Heart left ventricle (tissue), 16 donors: ENCODE measurements at regions not wholly inside any gene's neighbourhood (a gene's known extent, or its start where the extent isn't known, plus 50 kb on each side); places are given as distances from the start of the nearest gene placed in this dataset.
"Not testable (repeated sequence)": the region's sequence is repeated elsewhere in the genome, so short reads cannot be mapped to it uniquely, and the experiment has no call there.

Experiments used
- ATAC-seq, 4 donors: fragments of 200-7000 bp; cut with Tn5 transposase; one replicate each; pipeline ENCODE4 v1.9.1; 2020 to 2022; ENCODE audit warnings: moderate library complexity in 4 of 4, mild to moderate bottlenecking in 3 of 4, moderate number of reproducible peaks in 1 of 4
- DNase-seq, 5 donors: peaks; one replicate each; pipeline ENCODE4 v3.0.0-alpha.2; 2020
- H3K27ac ChIP-seq, 12 donors: fragments of 200-600 bp; sonication (generic) in 4 of 12; one replicate each; pipeline versions ENCODE4 v1.5.0 to v1.8.0; 2016 to 2022; ENCODE audit warnings: mild to moderate bottlenecking in 2 of 12
- H3K27me3 ChIP-seq, 9 donors: fragments of 200-600 bp; sonication (generic) in 2 of 9; one replicate each; pipeline versions ENCODE4 v1.5.1 to v1.8.0; 2016 to 2022; ENCODE audit warnings: mild to moderate bottlenecking in 3 of 9
- H3K36me3 ChIP-seq, 9 donors: fragments of 200-600 bp; sonication (generic) in 2 of 9; one replicate each; pipeline versions ENCODE4 v1.5.0 to v1.8.0; 2018 to 2022; ENCODE audit warnings: mild to moderate bottlenecking in 2 of 9
- H3K4me1 ChIP-seq, 12 donors: fragments of 200-600 bp; sonication (generic) in 4 of 12; one replicate each; pipeline versions ENCODE4 v1.5.0 to v1.8.0; 2016 to 2022; ENCODE audit warnings: mild to moderate bottlenecking in 3 of 12
- H3K4me3 ChIP-seq, 12 donors: fragments of 200-600 bp; sonication (generic) in 4 of 12; one replicate each; pipeline versions ENCODE4 v1.5.0 to v1.8.0; 2017 to 2022; ENCODE audit warnings: mild to moderate bottlenecking in 9 of 12, moderate library complexity in 4 of 12
- H3K9me3 ChIP-seq, 12 donors: fragments of 200-600 bp; sonication (generic) in 4 of 12; one replicate each; pipeline versions ENCODE4 v1.5.0 to v1.8.0; 2016 to 2022; ENCODE audit warnings: mild to moderate bottlenecking in 1 of 12
- CTCF ChIP-seq, 12 donors: fragments of 200-600 bp; sonication (generic) in 4 of 12; IDR thresholded peaks; one replicate each; pipeline versions ENCODE4 v1.5.0 to v1.8.0; 2018 to 2022; ENCODE audit warnings: antibody characterized with exemption in 12 of 12, mild to moderate bottlenecking in 5 of 12
- POLR2A ChIP-seq, 2 donors: fragments of 450-650 bp; IDR thresholded peaks; one replicate each; pipeline ENCODE4 v1.6.1; 2017; ENCODE audit warnings: antibody characterized with exemption in 2 of 2, mild to moderate bottlenecking in 2 of 2, moderate library complexity in 2 of 2
- WGBS, 4 donors: extraction: QIAGEN DNeasy Blood & Tissue Kit in 2 of 4; methylation state at CpG; one replicate each; pipeline versions ENCODE4 v1.1.5 to v1.1.7; 2013 to 2018; 5-methylcytosine and 5-hydroxymethylcytosine counted together
- intact Hi-C, 10 donors: fragments of 100-400 bp; cut with DNase I; formaldehyde crosslinking; loops; one replicate each; pipeline versions ENCODE4 v1.11.1 to v1.14.2; 2022
- donor health status: ischemic (EF 13 %, LVEDD 7.1; RV severe dilation, severe dysfunction).
- donor health status: healthy with polysubstance abuse.
- donor health status: DM: no; HTN: yes; CAD: no.
- donor health status: DM: no; HTN: no; CAD: no.
- donor health status: ischemic (EF 25% LVEDD 6.9; RV normal size, moderate dysfunction).
- donor health status: ischemic (EF 25% LVEDD 5.7; RV mildly dilated, moderate dysfunction).
- donor health status: healthy.
- donor health status: DM: yes; HTN: yes; CAD: no.
- donor health status: ischemic (EF 35%, LVEDD 5.7; RV mildly dilated, moderate dysfunction).
- donor health status: nonischemic (EF 11% LVEDD 7.7; RV severe dilation, severe dysfunction).
- donor health status: DM: yes; HTN: yes; CAD: no.
- donor health status: PGD.
- donor health status: ischemic (EF 29% LVEDD 5.4; RV normal size, mild dysfunction).
- donor health status: nonischemic (EF 23%, LVEDD 6.1; RV moderate dilation, normal function).

DNA sequence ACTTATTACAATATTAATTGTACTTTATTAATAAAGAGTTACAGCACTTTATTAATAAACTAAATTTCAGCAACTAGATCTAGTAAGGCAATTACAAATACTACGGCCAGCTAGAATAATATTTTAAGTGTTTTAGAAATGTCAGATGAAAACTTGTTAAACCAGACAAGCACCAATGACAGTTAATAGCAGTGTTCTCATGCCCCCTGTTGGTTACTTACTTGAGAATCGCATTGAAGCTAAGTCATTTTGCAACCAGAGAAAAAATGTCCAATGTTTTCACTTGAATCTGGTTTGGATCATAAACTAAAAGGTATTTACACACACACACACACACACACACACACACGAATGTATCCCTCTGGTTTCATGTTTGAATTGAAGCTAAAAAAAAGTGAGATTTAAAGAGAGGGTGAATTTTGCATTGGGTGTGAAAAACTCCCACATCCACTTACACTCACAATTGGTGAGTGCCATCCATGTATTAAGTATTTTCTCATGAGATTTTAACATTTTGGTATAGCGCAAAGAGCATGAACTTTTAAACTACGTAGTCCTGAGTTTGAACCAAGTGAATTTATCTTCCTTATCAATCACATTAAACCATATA lies 347.7 kb downstream of the ZBBX start:
- 32 to 40% (median 36%) methylated on average over 5 of the region's 5 CpGs for WGBS, 4 donors
- no peak for ATAC-seq

DNA sequence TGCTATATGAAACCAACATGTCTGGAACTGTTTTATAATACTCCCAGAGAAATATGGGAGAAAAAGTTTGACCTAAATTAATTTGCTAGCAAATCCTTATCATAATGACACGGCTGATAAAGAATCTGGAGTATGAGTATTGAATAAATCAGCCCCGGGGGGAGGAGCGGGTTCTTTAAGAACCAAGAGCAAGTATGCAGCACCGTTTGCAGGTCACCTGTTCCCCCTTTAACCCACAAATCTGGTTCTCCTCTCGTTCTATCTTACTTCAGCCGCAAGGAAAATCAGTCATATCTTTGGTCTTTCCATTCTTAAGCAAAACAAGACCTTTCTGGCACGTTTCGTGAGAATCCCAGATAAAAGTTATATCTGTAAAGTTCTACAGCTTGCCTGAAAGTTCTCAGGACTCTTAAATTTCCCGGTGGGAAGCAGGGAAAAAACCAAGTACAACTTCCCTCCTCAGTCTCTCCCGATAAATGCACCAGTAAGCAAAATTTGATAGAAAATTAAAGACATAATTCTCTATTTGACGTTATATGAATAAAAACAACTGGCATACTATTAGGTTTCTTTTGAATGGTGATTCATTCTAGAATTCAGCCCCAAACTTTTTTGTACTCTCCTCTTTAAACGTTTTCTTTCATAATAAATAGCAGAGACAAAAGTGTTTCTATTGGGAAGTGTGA lies 348.6 kb downstream of the ZBBX start:
- ATAC-seq (no peak), DNase-seq (no peak)
- TF ChIP-seq CTCF (IDR thresholded peaks at IDR 0.05) (no peak), POLR2A (IDR thresholded peaks at IDR 0.05) (no peak)
- no peaks in the 10 kb centered on the region for H3K4me1 ChIP-seq
- H3K27me3 ChIP-seq = peaks cover 0 to 4% (median 0%) of the 10 kb centered on the region in 9 donors
- intact Hi-C loops = no loop called here
- H3K4me3 ChIP-seq = no peak overlapping the region
- 32 to 61% (median 54%) methylated on average over 12 of the region's 12 CpGs for WGBS, 4 donors
- H3K27ac ChIP-seq = no peak overlapping the region
- H3K9me3 ChIP-seq = no peaks in the 10 kb centered on the region
- no peaks in the 10 kb centered on the region for H3K36me3 ChIP-seq

More for the DNA sequence above, 347.7 kb downstream of the ZBBX start:
- Histone ChIP-seq H3K4me3 (no peak overlapping the region), H3K27ac (no peak overlapping the region), H3K27me3 (peaks cover 0 to 4% (median 0%) of the 10 kb centered on the region in 9 donors), H3K36me3 (no peaks in the 10 kb centered on the region), H3K4me1 (no peaks in the 10 kb centered on the region), H3K9me3 (no peaks in the 10 kb centered on the region)
- intact Hi-C loops = no loop called here
- no peak for DNase-seq
- no peak for TF ChIP-seq POLR2A (IDR thresholded peaks at IDR 0.05)
- TF ChIP-seq CTCF (IDR thresholded peaks at IDR 0.05) = peak in 7 of 12 donors; percentile 14 to 39 (median 29)

GRCh38 chr3:167030082-167030725 lies 349.9 kb downstream of the ZBBX start:
- H3K36me3 ChIP-seq = no peaks in the 10 kb centered on the region
- no peak for ATAC-seq
- intact Hi-C loops = no loop called here

DNA sequence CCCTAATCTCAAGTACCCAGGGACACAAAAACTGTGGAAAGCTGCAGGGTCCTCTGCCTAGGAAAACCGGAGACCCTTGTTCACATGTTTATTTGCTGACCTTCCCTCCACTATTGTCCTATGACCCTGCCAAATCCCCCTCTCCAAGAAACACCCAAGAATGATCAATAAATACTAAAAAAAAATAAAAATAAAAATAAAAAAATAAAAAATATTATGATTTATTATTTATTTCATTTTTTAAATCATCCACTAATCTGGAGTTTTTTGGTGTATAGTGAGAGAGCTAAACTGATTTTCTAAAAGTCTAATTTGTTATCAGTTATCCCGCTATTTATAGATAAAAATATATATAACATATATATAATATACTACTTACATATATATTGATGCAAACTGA lies 360.6 kb downstream of the ZBBX start:
- H3K9me3 ChIP-seq, intact Hi-C loops: not testable (repeated sequence)
- 87 to 93% (median 92%) methylated on average over 2 of the region's 2 CpGs for WGBS, 4 donors

More at GRCh38 chr3:167030082-167030725, 349.9 kb downstream of the ZBBX start:
- no peak overlapping the region for H3K27ac ChIP-seq
- H3K4me1 ChIP-seq = no peaks in the 10 kb centered on the region
- H3K27me3 ChIP-seq = peaks cover 0 to 4% (median 0%) of the 10 kb centered on the region in 9 donors
- WGBS, 4 donors = 54 to 66% (median 62%) methylated on average over 4 of the region's 4 CpGs
- no peak overlapping the region for H3K4me3 ChIP-seq
- no peaks in the 10 kb centered on the region for H3K9me3 ChIP-seq
- no peak for DNase-seq
- no peak for TF ChIP-seq CTCF (IDR thresholded peaks at IDR 0.05)
- TF ChIP-seq POLR2A (IDR thresholded peaks at IDR 0.05) = no peak

GRCh38 chr3:167018591-167019111 lies 361.4 kb downstream of the ZBBX start:
- H3K27me3 ChIP-seq, ATAC-seq, H3K36me3 ChIP-seq, H3K9me3 ChIP-seq, intact Hi-C loops, H3K4me1 ChIP-seq, H3K4me3 ChIP-seq, H3K27ac ChIP-seq: not testable (repeated sequence)
- 93 to 97% (median 94%) methylated on average over 8 to 34 of the region's 34 CpGs for WGBS, 4 donors
- peak in 1 of 5 donors; percentile 57 for DNase-seq

More for the DNA sequence above, 360.6 kb downstream of the ZBBX start:
- not testable (repeated sequence) for H3K27ac ChIP-seq, H3K4me3 ChIP-seq, H3K36me3 ChIP-seq, H3K4me1 ChIP-seq, DNase-seq, ATAC-seq, H3K27me3 ChIP-seq
